Kidney epithelial cell (primary cell): ENCODE measurements at regions not wholly inside any gene's neighbourhood (a gene's known extent, or its start where the extent isn't known, plus 50 kb on each side); places are given as distances from the start of the nearest gene placed in this dataset.

Source experiments
- DNase-seq: peaks from one replicate; pipeline ENCODE4 v3.0.0-alpha.2; 2010; ENCODE audit warnings: low read depth
- H3K27me3 ChIP-seq: 2 replicates; pipeline ENCODE4 v1.6.0; 2011; ENCODE audit warnings: low read length; ENCODE audit not compliant: control insufficient read depth, insufficient read depth
- H3K36me3 ChIP-seq: 2 replicates; pipeline ENCODE4 v1.5.1; 2011; ENCODE audit warnings: low read length; ENCODE audit not compliant: control insufficient read depth, insufficient read depth
- H3K4me3 ChIP-seq: 2 replicates; pipeline ENCODE4 v1.5.1; 2011; ENCODE audit warnings: low read depth, mild to moderate bottlenecking, control low read depth, low read length
- TF ChIP-seq, protein P1 (sequence below): IDR thresholded peaks from 2 replicates; pipeline ENCODE4 v1.5.1; 2011; ENCODE audit warnings: mild to moderate bottlenecking, moderate library complexity, low read length, control low read depth, inconsistent platforms; ENCODE audit not compliant: insufficient read depth, poor library complexity, severe bottlenecking

GRCh38 chr1:55483523-55483922 lies 268.4 kb upstream of the USP24 start:
- no peaks in the 10 kb centered on the region for H3K36me3 ChIP-seq
- TF ChIP-seq, protein P1, sequence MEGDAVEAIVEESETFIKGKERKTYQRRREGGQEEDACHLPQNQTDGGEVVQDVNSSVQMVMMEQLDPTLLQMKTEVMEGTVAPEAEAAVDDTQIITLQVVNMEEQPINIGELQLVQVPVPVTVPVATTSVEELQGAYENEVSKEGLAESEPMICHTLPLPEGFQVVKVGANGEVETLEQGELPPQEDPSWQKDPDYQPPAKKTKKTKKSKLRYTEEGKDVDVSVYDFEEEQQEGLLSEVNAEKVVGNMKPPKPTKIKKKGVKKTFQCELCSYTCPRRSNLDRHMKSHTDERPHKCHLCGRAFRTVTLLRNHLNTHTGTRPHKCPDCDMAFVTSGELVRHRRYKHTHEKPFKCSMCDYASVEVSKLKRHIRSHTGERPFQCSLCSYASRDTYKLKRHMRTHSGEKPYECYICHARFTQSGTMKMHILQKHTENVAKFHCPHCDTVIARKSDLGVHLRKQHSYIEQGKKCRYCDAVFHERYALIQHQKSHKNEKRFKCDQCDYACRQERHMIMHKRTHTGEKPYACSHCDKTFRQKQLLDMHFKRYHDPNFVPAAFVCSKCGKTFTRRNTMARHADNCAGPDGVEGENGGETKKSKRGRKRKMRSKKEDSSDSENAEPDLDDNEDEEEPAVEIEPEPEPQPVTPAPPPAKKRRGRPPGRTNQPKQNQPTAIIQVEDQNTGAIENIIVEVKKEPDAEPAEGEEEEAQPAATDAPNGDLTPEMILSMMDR: no peak
- no peaks in the 10 kb centered on the region for H3K27me3 ChIP-seq
- H3K4me3 ChIP-seq: no peak overlapping the region
- DNase-seq: no peak

- Histone ChIP-seq H3K27me3 (no peaks in the 10 kb centered on the region), H3K36me3 (no peaks in the 10 kb centered on the region), H3K4me3 (no peak overlapping the region)
- DNase-seq: no peak
- TF ChIP-seq, protein P1: no peak
Measured at GRCh38 chr1:55481634-55482033, 266.5 kb upstream of the USP24 start.

GRCh38 chr1:55480029-55480795 lies 265.0 kb upstream of the USP24 start:
- TF ChIP-seq, protein P1: no peak
- no peak for DNase-seq
- Histone ChIP-seq H3K36me3 (no peaks in the 10 kb centered on the region), H3K27me3 (no peaks in the 10 kb centered on the region), H3K4me3 (no peak overlapping the region)

- TF ChIP-seq, protein P1: peak; percentile 4
Measured at GRCh38 chr1:55478742-55479141, 263.6 kb upstream of the USP24 start.

DNA sequence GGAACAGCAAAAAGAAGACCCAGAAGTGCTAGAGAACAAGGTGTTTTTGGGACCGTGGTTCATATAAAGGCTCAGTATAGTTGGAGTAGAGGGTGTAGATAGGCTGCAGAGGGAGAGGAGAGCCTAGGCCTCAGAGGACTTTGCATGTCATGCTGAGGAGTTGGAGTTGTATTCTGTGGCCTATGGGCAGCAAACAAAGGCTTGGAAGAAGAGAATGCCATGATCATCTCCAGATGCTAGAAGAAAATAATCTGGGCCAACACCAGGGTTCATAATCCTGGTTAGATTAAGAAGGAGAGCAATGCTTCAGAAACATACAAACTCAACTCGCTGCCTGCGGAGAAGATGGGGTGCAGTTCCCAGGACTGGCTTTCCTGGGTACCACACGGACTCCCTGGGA lies 262.8 kb upstream of the USP24 start:
- no peak overlapping the region for H3K4me3 ChIP-seq
- DNase-seq: no peak
- TF ChIP-seq, protein P1: no peak
- no peaks in the 10 kb centered on the region for H3K27me3 ChIP-seq
- H3K36me3 ChIP-seq: no peaks in the 10 kb centered on the region

More at GRCh38 chr1:55478742-55479141, 263.6 kb upstream of the USP24 start:
- no peaks in the 10 kb centered on the region for H3K27me3 ChIP-seq
- no peak overlapping the region for H3K4me3 ChIP-seq
- H3K36me3 ChIP-seq: no peaks in the 10 kb centered on the region
- DNase-seq: no peak
